ENCODE measurements at regions not wholly inside any gene's neighbourhood (a gene's known extent, or its start where the extent isn't known, plus 50 kb on each side); places are given as distances from the start of the nearest gene placed in this dataset.
A peak's percentile ranks its signal among the peaks of the same experiment; 100 is the strongest.
"Not testable (repeated sequence)": the region's sequence is repeated elsewhere in the genome, so short reads cannot be mapped to it uniquely, and the experiment has no call there.

- DNase-seq (ENCODE audit: low read depth in 4 of 4, low spot score in 3 of 4): not testable (repeated sequence)
Measured at GRCh38 chr4:134914250-134914649, 712.7 kb upstream of the PABPC4L start.

GRCh38 chr4:134911941-134912340, 710.4 kb upstream of the PABPC4L start:
- DNase-seq (ENCODE audit: low read depth in 4 of 4, low spot score in 3 of 4): no peak

- peak in 2 of 4 donors; percentile 3 to 14 for DNase-seq (ENCODE audit: low read depth in 4 of 4, low spot score in 3 of 4)
Measured at GRCh38 chr4:134906404-134907023, 704.9 kb upstream of the PABPC4L start.

- DNase-seq (ENCODE audit: low read depth in 4 of 4, low spot score in 3 of 4): no peak
Measured at GRCh38 chr4:134905061-134905460, 703.5 kb upstream of the PABPC4L start.

GRCh38 chr4:134888156-134888555, 686.6 kb upstream of the PABPC4L start:
- no peak for DNase-seq (ENCODE audit: low read depth in 4 of 4, low spot score in 3 of 4)

- no peak for DNase-seq (ENCODE audit: low read depth in 4 of 4, low spot score in 3 of 4)
Measured at GRCh38 chr4:134885436-134885835, 683.8 kb upstream of the PABPC4L start.

- no peak for DNase-seq (ENCODE audit: low read depth in 4 of 4, low spot score in 3 of 4)
Measured at GRCh38 chr4:134883831-134884449, 682.4 kb upstream of the PABPC4L start.

GRCh38 chr4:134879019-134879418, 677.4 kb upstream of the PABPC4L start:
- no peak for DNase-seq (ENCODE audit: low read depth in 4 of 4, low spot score in 3 of 4)

GRCh38 chr4:134867027-134867426, 665.4 kb upstream of the PABPC4L start:
- no peak for DNase-seq (ENCODE audit: low read depth in 4 of 4, low spot score in 3 of 4)

GRCh38 chr4:134865675-134866074, 664.1 kb upstream of the PABPC4L start:
- no peak for DNase-seq (ENCODE audit: low read depth in 4 of 4, low spot score in 3 of 4)

GRCh38 chr4:134862116-134862515, 660.5 kb upstream of the PABPC4L start:
- no peak for DNase-seq (ENCODE audit: low read depth in 4 of 4, low spot score in 3 of 4)

GRCh38 chr4:134848681-134849080, 647.1 kb upstream of the PABPC4L start:
- no peak for DNase-seq (ENCODE audit: low read depth in 4 of 4, low spot score in 3 of 4)

- not testable (repeated sequence) for DNase-seq (ENCODE audit: low read depth in 4 of 4, low spot score in 3 of 4)
Measured at GRCh38 chr4:134830741-134831140, 629.2 kb upstream of the PABPC4L start.

GRCh38 chr4:134812611-134813010, 611.0 kb upstream of the PABPC4L start:
- no peak for DNase-seq (ENCODE audit: low read depth in 4 of 4, low spot score in 3 of 4)

- no peak for DNase-seq (ENCODE audit: low read depth in 4 of 4, low spot score in 3 of 4)
Measured at GRCh38 chr4:134807231-134807745, 605.7 kb upstream of the PABPC4L start.

- no peak for DNase-seq (ENCODE audit: low read depth in 4 of 4, low spot score in 3 of 4)
Measured at GRCh38 chr4:134798573-134798972, 597.0 kb upstream of the PABPC4L start.

GRCh38 chr4:134787315-134787714, 585.7 kb upstream of the PABPC4L start:
- DNase-seq (ENCODE audit: low read depth in 4 of 4, low spot score in 3 of 4): no peak

GRCh38 chr4:134780244-134780643, 578.7 kb upstream of the PABPC4L start:
- peak in 2 of 4 donors; percentile 3 to 14 for DNase-seq (ENCODE audit: low read depth in 4 of 4, low spot score in 3 of 4)

GRCh38 chr4:134777606-134778005, 576.0 kb upstream of the PABPC4L start:
- DNase-seq (ENCODE audit: low read depth in 4 of 4, low spot score in 3 of 4): peak in 2 of 4 donors; percentile 3 to 12

GRCh38 chr4:134773497-134774000, 572.0 kb upstream of the PABPC4L start:
- no peak for DNase-seq (ENCODE audit: low read depth in 4 of 4, low spot score in 3 of 4)

GRCh38 chr4:134762053-134762452, 560.5 kb upstream of the PABPC4L start:
- no peak for DNase-seq (ENCODE audit: low read depth in 4 of 4, low spot score in 3 of 4)

GRCh38 chr4:134756421-134756820, 554.8 kb upstream of the PABPC4L start:
- no peak for DNase-seq (ENCODE audit: low read depth in 4 of 4, low spot score in 3 of 4)

Data from left renal pelvis (tissue), 4 donors.